IMR-90 (cell line): ENCODE measurements at regions not wholly inside any gene's neighbourhood (a gene's known extent, or its start where the extent isn't known, plus 50 kb on each side); places are given as distances from the start of the nearest gene placed in this dataset.

ENCODE experiments used
- ATAC-seq: fragments of 200-7000 bp; cut with Tn5 transposase; 2 replicates; pipeline ENCODE4 v1.9.1; 2020; ENCODE audit warnings: low read depth, mild to moderate bottlenecking, moderate library complexity
- BruUV-seq: library from RNA; stranded (reverse); fragments of 400-500 nt; replicated peaks from 2 replicates; lab custom pipeline; 2021; lab: Mats Ljungman, UMichigan
- CTCF ChIA-PET: fragments of 300-600 bp; formaldehyde crosslinking; extraction: SDS; loops from one replicate; lab custom pipeline; 2021; ENCODE audit warnings: antibody characterized with exemption; lab: Yijun Ruan, JAX
- POLR2A ChIA-PET: fragments of 300-600 bp; sonication (Branson Sonifier 250); formaldehyde crosslinking; loops from one replicate; lab custom pipeline; 2022; ENCODE audit warnings: antibody characterized with exemption; ENCODE audit not compliant: unreplicated experiment; lab: Charles Lee
- DNase-seq: peaks from one replicate; pipeline ENCODE4 v3.0.0; 2013
- H2AFZ ChIP-seq: replicated peaks from 2 replicates; pipeline ENCODE3; 2013; ENCODE audit warnings: low read length, mild to moderate bottlenecking; ENCODE audit not compliant: poor library complexity
- H2AK5ac ChIP-seq: 2 replicates; pipeline ENCODE4 v1.6.1; 2013; ENCODE audit warnings: low read depth, low read length, inconsistent platforms
- H2AK9ac ChIP-seq: replicated peaks from 2 replicates; pipeline ENCODE3; 2013; ENCODE audit warnings: mild to moderate bottlenecking, low read depth, low read length, moderate library complexity; ENCODE audit not compliant: poor library complexity
- H2BK120ac ChIP-seq: 2 replicates; pipeline ENCODE4 v1.6.1; 2013; ENCODE audit warnings: low read depth, low read length, inconsistent platforms
- H2BK15ac ChIP-seq: 3 replicates; pipeline ENCODE4 v1.6.1; 2013; ENCODE audit warnings: low read depth, low read length, inconsistent platforms
- H2BK20ac ChIP-seq: 2 replicates; pipeline ENCODE4 v1.6.1; 2013; ENCODE audit warnings: low read depth, mild to moderate bottlenecking, inconsistent platforms, low read length, moderate library complexity
- H2BK5ac ChIP-seq: 2 replicates; pipeline ENCODE4 v1.6.1; 2013; ENCODE audit warnings: mild to moderate bottlenecking, low read depth, low read length, inconsistent platforms; ENCODE audit not compliant: poor library complexity, severe bottlenecking
- H3K14ac ChIP-seq: replicated peaks from 2 replicates; pipeline ENCODE4 v1.6.1; 2013; ENCODE audit warnings: low read depth, low read length, inconsistent platforms
- H3K18ac ChIP-seq: 2 replicates; pipeline ENCODE4 v1.6.1; 2013; ENCODE audit warnings: low read depth, low read length, control low read depth
- H3K23ac ChIP-seq: 2 replicates; pipeline ENCODE4 v1.6.1; 2013; ENCODE audit warnings: low read depth, low read length, inconsistent platforms
- H3K27ac ChIP-seq: 2 replicates; pipeline ENCODE4 v1.5.1; 2013; ENCODE audit warnings: mild to moderate bottlenecking, control low read depth, low read length; ENCODE audit not compliant: insufficient read depth
- H3K27me3 ChIP-seq: 2 replicates; pipeline ENCODE4 v1.6.1; 2013; ENCODE audit warnings: low read length; ENCODE audit not compliant: control insufficient read depth, insufficient read depth
- H3K36me3 ChIP-seq: 2 replicates; pipeline ENCODE4 v1.6.1; 2013; ENCODE audit warnings: low read length, mixed read lengths; ENCODE audit not compliant: control insufficient read depth, insufficient read depth
- H3K4ac ChIP-seq: 2 replicates; pipeline ENCODE4 v1.6.1; 2013; ENCODE audit warnings: low read depth, low read length, inconsistent platforms
- H3K4me1 ChIP-seq: 2 replicates; pipeline ENCODE4 v1.6.1; 2013; ENCODE audit warnings: low read length, mixed read lengths; ENCODE audit not compliant: control insufficient read depth, insufficient read depth
- H3K4me2 ChIP-seq: 2 replicates; pipeline ENCODE4 v1.6.1; 2013; ENCODE audit warnings: low read depth, mild to moderate bottlenecking, control low read depth, low read length, moderate library complexity
- H3K4me3 ChIP-seq: 2 replicates; pipeline ENCODE4 v1.5.1; 2013; ENCODE audit warnings: low read depth, mild to moderate bottlenecking, control low read depth, low read length, moderate library complexity; ENCODE audit not compliant: insufficient read depth
- H3K56ac ChIP-seq: 2 replicates; pipeline ENCODE4 v1.6.1; 2013; ENCODE audit warnings: low read length, inconsistent platforms; ENCODE audit not compliant: insufficient read depth; ENCODE audit errors: extremely low read depth
- H3K79me1 ChIP-seq, 2 experiments: 2 replicates each; pipeline ENCODE4 v1.6.1; 2013; ENCODE audit warnings: low read length in 2 of 2, inconsistent platforms in 1 of 2, low read depth in 1 of 2
- H3K9ac ChIP-seq: 2 replicates; pipeline ENCODE4 v1.6.1; 2013; ENCODE audit warnings: low read depth, low read length, control low read depth
- H3K9me1 ChIP-seq: 2 replicates; pipeline ENCODE4 v1.6.1; 2013; ENCODE audit warnings: low read length, inconsistent platforms; ENCODE audit not compliant: insufficient read depth
- H3K9me3 ChIP-seq: 2 replicates; pipeline ENCODE4 v1.6.1; 2013; ENCODE audit warnings: low read length; ENCODE audit not compliant: control insufficient read depth, insufficient read depth
- H4K20me1 ChIP-seq: 2 replicates; pipeline ENCODE4 v1.6.1; 2013; ENCODE audit warnings: low read length, inconsistent platforms; ENCODE audit not compliant: insufficient read depth
- H4K5ac ChIP-seq: 2 replicates; pipeline ENCODE4 v1.6.1; 2013; ENCODE audit warnings: mild to moderate bottlenecking, low read depth, low read length, control low read depth
- H4K8ac ChIP-seq, 2 experiments: 2 replicates each; pipeline ENCODE4 v1.6.1; 2013; ENCODE audit warnings: low read depth in 2 of 2, low read length in 2 of 2, control low read depth in 1 of 2, inconsistent platforms in 1 of 2
- H4K91ac ChIP-seq: 2 replicates; pipeline ENCODE4 v1.6.1; 2013; ENCODE audit warnings: low read depth, low read length, inconsistent platforms; ENCODE audit not compliant: insufficient read depth
- BHLHE40 ChIP-seq: fragments of 150-350 bp; IDR thresholded peaks from 2 replicates; pipeline ENCODE4 v1.6.1; 2016; ENCODE audit warnings: mild to moderate bottlenecking, low read depth, low read length
- CEBPB ChIP-seq: IDR thresholded peaks from 2 replicates; pipeline ENCODE4 v1.6.1; 2012; ENCODE audit warnings: low read depth, low read length, improper control_type of control experiment
- CHD1 ChIP-seq: IDR thresholded peaks from 2 replicates; pipeline ENCODE4 v1.6.1; 2012; ENCODE audit warnings: low read depth, low read length, improper control_type of control experiment
- CTCF ChIP-seq: conservative IDR thresholded peaks from 2 replicates; pipeline ENCODE4 v1.5.1; 2012; ENCODE audit warnings: mild to moderate bottlenecking, low read depth, low read length, improper control_type of control experiment
- ELK1 ChIP-seq: fragments of 150-350 bp; IDR thresholded peaks from 2 replicates; pipeline ENCODE4 v1.6.1; 2016; ENCODE audit warnings: low read depth, mild to moderate bottlenecking, low read length, moderate library complexity, borderline replicate concordance
- FOS ChIP-seq: fragments of 150-350 bp; IDR thresholded peaks from 2 replicates; pipeline ENCODE4 v1.6.1; 2016; ENCODE audit warnings: low read depth, low read length
- MAFK ChIP-seq: IDR thresholded peaks from 2 replicates; pipeline ENCODE4 v1.6.1; 2012; ENCODE audit warnings: low read depth, low read length, improper control_type of control experiment
- MAZ ChIP-seq: IDR thresholded peaks from 2 replicates; pipeline ENCODE4 v1.6.1; 2012; ENCODE audit warnings: low read depth, mild to moderate bottlenecking, low read length, improper control_type of control experiment, moderate library complexity, borderline replicate concordance
- MXI1 ChIP-seq: IDR thresholded peaks from 2 replicates; pipeline ENCODE4 v1.6.1; 2012; ENCODE audit warnings: low read depth, mild to moderate bottlenecking, low read length, moderate library complexity, borderline replicate concordance
- NFE2L2 ChIP-seq: fragments of 150-350 bp; IDR thresholded peaks from 2 replicates; pipeline ENCODE4 v1.6.1; 2016; ENCODE audit warnings: low read depth, mild to moderate bottlenecking, low read length
- POLR2A ChIP-seq: IDR thresholded peaks from 2 replicates; pipeline ENCODE4 v1.6.1; 2012; ENCODE audit warnings: mild to moderate bottlenecking, low read depth, low read length
- RAD21 ChIP-seq: IDR thresholded peaks from 2 replicates; pipeline ENCODE4 v1.6.1; 2012; ENCODE audit warnings: low read length, improper control_type of control experiment
- RCOR1 ChIP-seq: IDR thresholded peaks from 2 replicates; pipeline ENCODE4 v1.6.1; 2012; ENCODE audit warnings: mild to moderate bottlenecking, low read length, improper control_type of control experiment; ENCODE audit not compliant: insufficient replicate concordance
- RFX5 ChIP-seq: IDR thresholded peaks from 2 replicates; pipeline ENCODE4 v1.8.0; 2012; ENCODE audit warnings: low read depth, mild to moderate bottlenecking, low read length, moderate library complexity
- SMC3 ChIP-seq: fragments of 150-350 bp; IDR thresholded peaks from 2 replicates; pipeline ENCODE4 v1.6.1; 2016; ENCODE audit warnings: low read depth, mild to moderate bottlenecking, antibody characterized with exemption, low read length, moderate library complexity
- USF2 ChIP-seq: fragments of 150-350 bp; IDR thresholded peaks from 2 replicates; pipeline ENCODE4 v1.6.1; 2017; ENCODE audit warnings: mild to moderate bottlenecking, antibody characterized with exemption, low read length, low read depth
- WGBS, 2 experiments: methylation state at CpG; one replicate each; pipeline versions ENCODE4 v1.1.5 to v1.1.7; 2013; ENCODE audit warnings: missing lambda C conversion rate in 2 of 2; ENCODE audit not compliant: insufficient read length in 1 of 2; ENCODE audit errors: extremely low coverage in 2 of 2; 5-methylcytosine and 5-hydroxymethylcytosine counted together
- dilution Hi-C: fragments of 300-500 bp; cut with HindIII; formaldehyde crosslinking; loops from one replicate; pipeline ENCODE4 v1.14.3; 2018; ENCODE audit warnings: low sequenced_read_pairs; ENCODE audit not compliant: unreplicated experiment
- in situ Hi-C: fragments of 300-500 bp; cut with MboI; formaldehyde crosslinking; loops from 3 replicates; pipeline ENCODE4 v1.14.3; 2019; ENCODE audit warnings: low sequenced_read_pairs, inconsistent platforms, mixed read lengths
- intact Hi-C: fragments of 100-400 bp; cut with micrococcal nuclease; formaldehyde crosslinking; loops from 2 replicates; pipeline ENCODE4 v1.10.0; 2022

DNA sequence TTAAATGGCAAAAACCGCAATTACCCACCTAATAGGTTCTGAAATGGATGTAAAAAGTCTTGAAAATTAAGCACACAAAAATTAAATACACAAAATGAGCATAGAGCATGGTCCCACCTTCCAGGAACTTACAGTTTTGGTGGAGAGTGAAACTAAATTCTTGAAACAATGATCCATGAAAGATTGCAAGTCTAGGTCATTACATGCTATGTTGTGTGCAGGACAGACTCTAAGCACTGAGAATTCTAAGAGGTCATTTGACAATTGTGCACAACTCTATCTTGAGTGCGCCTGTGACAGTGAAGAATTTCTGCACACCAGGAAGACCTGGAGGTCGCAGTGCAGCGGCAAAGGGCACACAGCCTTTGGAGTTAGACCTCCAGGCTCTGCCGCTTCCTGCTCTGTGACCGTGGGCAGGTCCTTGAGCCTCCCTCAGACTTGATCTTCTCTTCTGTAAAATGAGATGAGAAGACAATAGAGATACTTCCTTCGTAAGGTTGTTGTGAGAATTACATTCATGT, 153.3 kb upstream of the TPM1 start:
- intact Hi-C loops (no loop called here), in situ Hi-C loops (no loop called here), dilution Hi-C loops (no loop called here)
- no TSS peak for BruUV-seq
- Histone ChIP-seq H3K36me3 (no peaks in the 10 kb centered on the region), H3K79me1 (0 out of 4 replicates have a peak, but pooled peaks cover 0 to under 1% of the 10 kb centered on the region in 2 experiments), H3K56ac (no peak overlapping the region), H3K4ac (0 out of 2 replicates have a peak overlapping the region, but pooled peaks have one; percentile 36), H3K4me3 (no peak overlapping the region), H2BK15ac (0 out of 3 replicates have a peak overlapping the region, but pooled peaks have one; percentile 47), H3K4me2 (no peak overlapping the region), H3K27me3 (no peaks in the 10 kb centered on the region), H3K27ac (no peak overlapping the region), H3K18ac (peak overlapping the region; percentile 28; the same call in 1 of the 2 replicates), H2AFZ (no peak overlapping the region), H3K9ac (no peak overlapping the region), H3K9me3 (no peaks in the 10 kb centered on the region), H3K4me1 (peaks cover 19% of the 10 kb centered on the region), H2BK20ac (no peak overlapping the region), H4K8ac (peak overlapping the region in 1 of 2 experiments; percentile 20; a peak in 1 of 4 replicates), H2BK120ac (peak overlapping the region; percentile 55), H2BK5ac (no peak overlapping the region), H2AK9ac (no peak overlapping the region), H3K14ac (no peak overlapping the region; the same call in 1 of the 2 replicates), H4K5ac (no peak overlapping the region; the same call in none of the 2 replicates), H2AK5ac (peak overlapping the region; percentile 36; the same call in 1 of the 2 replicates), H3K9me1 (peaks cover 11% of the 10 kb centered on the region), H3K23ac (0 out of 2 replicates have a peak overlapping the region, but pooled peaks have one; percentile 0), H4K91ac (no peak overlapping the region), H4K20me1 (no peaks in the 10 kb centered on the region)
- DNase-seq (no peak), ATAC-seq (no peak)
- ChIA-PET POLR2A (no interaction called here), CTCF (interaction anchor here (1.0 kb wide), 1 partner anchor 135 kb away, joined by 4 read pairs; no protein-coding TSS in a partner anchor)
- WGBS, 2 experiments, result no CpG with 5 or more reads among the region's 7 CpGs
- no peak for TF ChIP-seq NFE2L2
- no peak for TF ChIP-seq MAZ
- no peak for TF ChIP-seq RCOR1
- no peak for TF ChIP-seq CEBPB
- no peak for TF ChIP-seq RFX5
- TF ChIP-seq MXI1, result no peak
- no peak for TF ChIP-seq MAFK
- TF ChIP-seq SMC3, result no peak
- no peak for TF ChIP-seq ELK1
- TF ChIP-seq POLR2A, result no peak
- no peak for TF ChIP-seq BHLHE40
- TF ChIP-seq USF2, result no peak
- no peak for TF ChIP-seq CHD1
- TF ChIP-seq FOS, result no peak
- TF ChIP-seq CTCF, result no peak
- no peak for TF ChIP-seq RAD21
